ENCODE measurements at regions not wholly inside any gene's neighbourhood (a gene's known extent, or its start where the extent isn't known, plus 50 kb on each side); places are given as distances from the start of the nearest gene placed in this dataset.

DNA sequence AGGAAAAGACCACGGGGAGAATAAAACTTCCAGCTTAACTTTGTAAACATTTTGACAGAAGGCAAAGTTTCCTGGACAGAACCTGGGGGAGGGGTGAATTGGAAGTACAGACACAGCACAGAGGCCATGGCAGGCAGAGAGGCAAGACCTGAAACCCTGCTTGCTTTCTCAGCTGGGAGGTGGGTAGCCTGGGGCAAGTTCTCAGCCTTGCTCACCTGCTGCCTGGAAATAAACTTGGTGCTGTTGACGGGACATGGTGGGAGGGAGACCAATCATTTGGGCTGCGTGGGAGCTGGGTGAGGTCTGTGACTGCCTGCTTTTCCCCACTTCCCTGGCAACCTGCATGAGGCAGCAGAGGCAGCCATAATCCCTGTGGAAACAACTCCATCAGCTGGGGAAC is 221.3 kb downstream of the MOXD1 start:
- intact Hi-C loops (cut with DNase I; ENCODE audit: low total_unique reads), result no loop called here
- H3K27ac ChIP-seq, result no peak overlapping the region
- H3K27me3 ChIP-seq, result no peaks in the 10 kb centered on the region
- H3K36me3 ChIP-seq, result no peaks in the 10 kb centered on the region
- H3K4me1 ChIP-seq, result no peaks in the 10 kb centered on the region
- 56 to 74% (median 70%) methylated on average over 3 of the region's 3 CpGs for WGBS, 5 donors
- H3K4me3 ChIP-seq, result no peak overlapping the region
- DNase-seq, result no peak
- TF ChIP-seq EP300 (IDR thresholded peaks at IDR 0.05) (no peak), POLR2A (IDR thresholded peaks at IDR 0.05) (no peak)
- peaks cover under 1 to 16% (median 8%) of the 10 kb centered on the region in 4 donors for H3K9me3 ChIP-seq

- Histone ChIP-seq H3K36me3 (no peaks in the 10 kb centered on the region), H3K4me1 (no peaks in the 10 kb centered on the region), H3K4me3 (no peak overlapping the region), H3K27me3 (no peaks in the 10 kb centered on the region), H3K9me3 (peaks cover 3 to 22% (median 15%) of the 10 kb centered on the region in 4 donors), H3K27ac (no peak overlapping the region)
- WGBS, 5 donors, result 89 to 95% (median 90%) methylated on average over 2 to 3 of the region's 3 CpGs
- no peak for DNase-seq
- intact Hi-C loops (cut with DNase I; ENCODE audit: low total_unique reads), result no loop called here
- no peak for TF ChIP-seq POLR2A (IDR thresholded peaks at IDR 0.05)
- TF ChIP-seq, protein P1, sequence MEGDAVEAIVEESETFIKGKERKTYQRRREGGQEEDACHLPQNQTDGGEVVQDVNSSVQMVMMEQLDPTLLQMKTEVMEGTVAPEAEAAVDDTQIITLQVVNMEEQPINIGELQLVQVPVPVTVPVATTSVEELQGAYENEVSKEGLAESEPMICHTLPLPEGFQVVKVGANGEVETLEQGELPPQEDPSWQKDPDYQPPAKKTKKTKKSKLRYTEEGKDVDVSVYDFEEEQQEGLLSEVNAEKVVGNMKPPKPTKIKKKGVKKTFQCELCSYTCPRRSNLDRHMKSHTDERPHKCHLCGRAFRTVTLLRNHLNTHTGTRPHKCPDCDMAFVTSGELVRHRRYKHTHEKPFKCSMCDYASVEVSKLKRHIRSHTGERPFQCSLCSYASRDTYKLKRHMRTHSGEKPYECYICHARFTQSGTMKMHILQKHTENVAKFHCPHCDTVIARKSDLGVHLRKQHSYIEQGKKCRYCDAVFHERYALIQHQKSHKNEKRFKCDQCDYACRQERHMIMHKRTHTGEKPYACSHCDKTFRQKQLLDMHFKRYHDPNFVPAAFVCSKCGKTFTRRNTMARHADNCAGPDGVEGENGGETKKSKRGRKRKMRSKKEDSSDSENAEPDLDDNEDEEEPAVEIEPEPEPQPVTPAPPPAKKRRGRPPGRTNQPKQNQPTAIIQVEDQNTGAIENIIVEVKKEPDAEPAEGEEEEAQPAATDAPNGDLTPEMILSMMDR (IDR thresholded peaks at IDR 0.05), result no peak
- no peak for TF ChIP-seq EP300 (IDR thresholded peaks at IDR 0.05)
- no peak for TF ChIP-seq POLR2AphosphoS5 (IDR thresholded peaks at IDR 0.05)
Observed at GRCh38 chr6:132174919-132175318, 223.7 kb upstream of the CCN2 start.

DNA sequence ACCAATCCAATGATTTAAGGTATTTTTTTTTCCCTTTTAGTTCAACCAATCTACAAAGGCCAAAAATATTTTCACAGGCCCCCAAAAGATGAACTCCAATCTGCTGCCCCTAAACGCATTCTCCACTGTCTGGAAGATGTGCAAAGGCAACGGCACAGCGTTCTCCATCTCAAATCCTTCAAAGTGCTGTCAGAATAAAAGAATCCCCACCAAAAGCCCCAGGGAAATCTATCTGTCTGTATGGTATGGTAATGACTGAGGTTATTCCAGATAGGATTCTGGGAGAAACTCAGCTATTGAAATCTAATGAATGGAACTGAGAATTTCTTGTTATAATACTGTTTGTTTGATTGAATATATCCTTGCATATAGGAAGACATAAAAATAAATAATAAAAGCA is 217.8 kb upstream of the CCN2 start:
- Histone ChIP-seq H3K36me3 (no peaks in the 10 kb centered on the region), H3K9me3 (no peaks in the 10 kb centered on the region), H3K4me3 (no peak overlapping the region), H3K27me3 (no peaks in the 10 kb centered on the region), H3K4me1 (peaks cover 0 to 8% (median 0%) of the 10 kb centered on the region in 4 donors), H3K27ac (no peak overlapping the region)
- 78 to 89% (median 85%) methylated on average over 3 of the region's 3 CpGs for WGBS, 5 donors
- TF ChIP-seq EP300 (IDR thresholded peaks at IDR 0.05) (no peak), POLR2A (IDR thresholded peaks at IDR 0.05) (no peak)
- intact Hi-C loops (cut with DNase I; ENCODE audit: low total_unique reads), result loop anchor here (10.0 kb wide), 1 partner anchor 244 kb away; no protein-coding TSS in a partner anchor
- no peak for DNase-seq

DNA sequence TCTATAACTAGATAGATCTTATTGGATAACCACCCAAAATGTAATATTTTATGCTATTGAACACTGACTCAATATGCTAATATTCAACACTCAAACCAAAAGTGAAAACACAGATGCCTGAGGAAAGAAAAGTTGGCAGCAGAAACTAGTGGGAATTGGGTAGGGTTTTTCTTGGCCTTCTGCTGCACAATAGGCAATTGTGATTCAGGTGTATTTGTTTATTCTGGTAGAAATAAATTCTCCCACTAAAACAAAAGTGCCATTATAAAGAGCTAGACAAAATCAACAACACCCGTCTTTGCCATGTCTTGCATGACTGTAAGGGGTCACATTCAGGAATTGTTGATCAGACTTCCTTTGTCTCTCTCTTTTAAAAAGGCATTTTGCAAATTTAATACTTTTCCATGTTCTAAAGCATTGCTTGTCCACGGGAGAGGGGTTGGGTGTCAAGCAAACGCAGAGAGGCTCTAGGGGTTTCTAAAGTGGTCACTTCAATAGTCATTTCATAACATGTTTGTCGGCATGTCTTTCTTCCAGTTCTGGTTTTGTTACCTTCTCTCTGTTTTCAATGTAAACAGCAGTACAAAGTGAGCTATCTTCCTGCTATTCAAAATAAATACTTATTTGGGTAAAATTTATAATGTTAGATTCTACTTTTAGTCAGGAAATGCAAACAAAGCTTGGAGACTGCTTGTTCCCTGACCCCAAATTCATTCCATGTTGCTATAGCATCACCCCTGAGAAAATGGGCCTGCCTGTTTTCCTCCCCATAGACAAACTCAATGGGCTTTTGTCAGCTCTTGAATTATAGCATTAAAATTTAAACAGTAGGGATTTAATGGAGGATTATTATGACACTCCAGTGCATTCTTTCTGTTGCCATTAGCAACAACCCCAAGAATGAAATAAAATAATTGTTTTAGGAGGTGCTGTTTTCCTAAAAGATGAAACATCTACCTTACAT is 217.0 kb upstream of the CCN2 start:
- H3K4me3 ChIP-seq, result no peak overlapping the region
- H3K36me3 ChIP-seq, result no peaks in the 10 kb centered on the region
- H3K9me3 ChIP-seq, result no peaks in the 10 kb centered on the region
- TF ChIP-seq POLR2A (IDR thresholded peaks at IDR 0.05) (no peak), EP300 (IDR thresholded peaks at IDR 0.05) (no peak), POLR2AphosphoS5 (IDR thresholded peaks at IDR 0.05) (no peak)
- TF ChIP-seq, protein P1 (IDR thresholded peaks at IDR 0.05), result no peak
- no peaks in the 10 kb centered on the region for H3K27me3 ChIP-seq
- H3K4me1 ChIP-seq, result peaks cover 0 to 8% (median 0%) of the 10 kb centered on the region in 4 donors
- peak overlapping the region in 1 of 5 donors; percentile 7 for H3K27ac ChIP-seq
- intact Hi-C loops (cut with DNase I; ENCODE audit: low total_unique reads), result loop anchor here (10.0 kb wide), 1 partner anchor 243 kb away; no protein-coding TSS in a partner anchor
- no peak for DNase-seq
- WGBS, 5 donors, result 24 to 43% (median 31%) methylated on average over 4 of the region's 4 CpGs

GRCh38 chr6:132166526-132167051 is 215.4 kb upstream of the CCN2 start:
- TF ChIP-seq POLR2A (IDR thresholded peaks at IDR 0.05) (no peak), POLR2AphosphoS5 (IDR thresholded peaks at IDR 0.05) (no peak), EP300 (IDR thresholded peaks at IDR 0.05) (no peak)
- TF ChIP-seq, protein P1 (IDR thresholded peaks at IDR 0.05), result no peak
- intact Hi-C loops (cut with DNase I; ENCODE audit: low total_unique reads), result loop anchor here (10.0 kb wide), 1 partner anchor 242 kb away; no protein-coding TSS in a partner anchor

More at GRCh38 chr6:132166526-132167051, 215.4 kb upstream of the CCN2 start:
- Histone ChIP-seq H3K4me1 (peaks cover 0 to 8% (median 0%) of the 10 kb centered on the region in 4 donors), H3K9me3 (no peaks in the 10 kb centered on the region), H3K27me3 (no peaks in the 10 kb centered on the region), H3K36me3 (no peaks in the 10 kb centered on the region), H3K27ac (no peak overlapping the region), H3K4me3 (no peak overlapping the region)
- DNase-seq, result no peak
- WGBS, 5 donors, result 54 to 79% (median 66%) methylated on average over 1 of the region's 1 CpG

Measured in stomach (tissue), 8 donors.